ENCODE measurements at regions not wholly inside any gene's neighbourhood (a gene's known extent, or its start where the extent isn't known, plus 50 kb on each side); places are given as distances from the start of the nearest gene placed in this dataset.

GRCh38 chr10:30786131-30786530 is 156.6 kb upstream of the LYZL2 start:
- no peak for TF ChIP-seq CTCF (IDR thresholded peaks at IDR 0.05; ENCODE audit: insufficient read depth, low read length, severe bottlenecking)
- no peak for FAIRE-seq

GRCh38 chr10:30784897-30785605 is 155.5 kb upstream of the LYZL2 start:
- no peak for FAIRE-seq
- no peaks in the 10 kb centered on the region for H3K36me3 ChIP-seq (ENCODE audit: control insufficient read depth, insufficient read depth, low read length)
- H3K4me3 ChIP-seq (ENCODE audit: low read depth, low read length), result peak overlapping the region; percentile 48
- no peaks in the 10 kb centered on the region for H3K27me3 ChIP-seq (ENCODE audit: control insufficient read depth, insufficient read depth, low read length)
- no peak for TF ChIP-seq CTCF (IDR thresholded peaks at IDR 0.05; ENCODE audit: insufficient read depth, low read length, severe bottlenecking)
- peak; percentile 31 for DNase-seq (ENCODE audit: low read depth)

More at GRCh38 chr10:30786131-30786530, 156.6 kb upstream of the LYZL2 start:
- DNase-seq (ENCODE audit: low read depth), result peak; percentile 35
- H3K36me3 ChIP-seq (ENCODE audit: control insufficient read depth, insufficient read depth, low read length), result no peaks in the 10 kb centered on the region
- no peaks in the 10 kb centered on the region for H3K27me3 ChIP-seq (ENCODE audit: control insufficient read depth, insufficient read depth, low read length)
- H3K4me3 ChIP-seq (ENCODE audit: low read depth, low read length), result no peak overlapping the region

GRCh38 chr10:30784524-30784896 is 155.0 kb upstream of the LYZL2 start:
- Histone ChIP-seq H3K27me3 (ENCODE audit: control insufficient read depth, insufficient read depth, low read length) (no peaks in the 10 kb centered on the region), H3K4me3 (ENCODE audit: low read depth, low read length) (peak overlapping the region; percentile 48), H3K36me3 (ENCODE audit: control insufficient read depth, insufficient read depth, low read length) (no peaks in the 10 kb centered on the region)
- DNase-seq (ENCODE audit: low read depth) (no peak), FAIRE-seq (no peak)
- no peak for TF ChIP-seq CTCF (IDR thresholded peaks at IDR 0.05; ENCODE audit: insufficient read depth, low read length, severe bottlenecking)

GRCh38 chr10:30783939-30784501 is 154.5 kb upstream of the LYZL2 start:
- DNase-seq (ENCODE audit: low read depth) (peak; percentile 40), FAIRE-seq (no peak)
- H3K4me3 ChIP-seq (ENCODE audit: low read depth, low read length), result peak overlapping the region; percentile 48

GRCh38 chr10:30782537-30783461 is 153.2 kb upstream of the LYZL2 start:
- Histone ChIP-seq H3K4me3 (ENCODE audit: low read depth, low read length) (no peak overlapping the region), H3K36me3 (ENCODE audit: control insufficient read depth, insufficient read depth, low read length) (no peaks in the 10 kb centered on the region), H3K27me3 (ENCODE audit: control insufficient read depth, insufficient read depth, low read length) (no peaks in the 10 kb centered on the region)
- TF ChIP-seq CTCF (IDR thresholded peaks at IDR 0.05; ENCODE audit: insufficient read depth, low read length, severe bottlenecking), result no peak
- no peak for FAIRE-seq
- DNase-seq (ENCODE audit: low read depth), result peak; percentile 21

More at GRCh38 chr10:30783939-30784501, 154.5 kb upstream of the LYZL2 start:
- peak; percentile 93 for TF ChIP-seq CTCF (IDR thresholded peaks at IDR 0.05; ENCODE audit: insufficient read depth, low read length, severe bottlenecking)
- no peaks in the 10 kb centered on the region for H3K36me3 ChIP-seq (ENCODE audit: control insufficient read depth, insufficient read depth, low read length)
- no peaks in the 10 kb centered on the region for H3K27me3 ChIP-seq (ENCODE audit: control insufficient read depth, insufficient read depth, low read length)
